Karpas-422 (cell line): ENCODE measurements at regions not wholly inside any gene's neighbourhood (a gene's known extent, or its start where the extent isn't known, plus 50 kb on each side); places are given as distances from the start of the nearest gene placed in this dataset.

Experiments
- DNase-seq: peaks from one replicate; pipeline ENCODE4 v3.0.0-alpha.2; 2015
- H2AFZ ChIP-seq: fragments of 200-600 bp; sonication (generic); 2 replicates; pipeline ENCODE4 v1.6.1; 2014; ENCODE audit warnings: antibody characterized with exemption, low read length, mixed read lengths
- H3K27ac ChIP-seq: fragments of 200-600 bp; sonication (generic); 2 replicates; pipeline ENCODE4 v1.5.1; 2014; ENCODE audit warnings: mild to moderate bottlenecking, low read length, moderate library complexity
- H3K27me3 ChIP-seq: fragments of 200-600 bp; sonication (generic); 2 replicates; pipeline ENCODE4 v1.6.1; 2014; ENCODE audit warnings: low read length, mixed read lengths
- H3K36me3 ChIP-seq: fragments of 200-600 bp; sonication (generic); 2 replicates; pipeline ENCODE4 v1.6.1; 2014; ENCODE audit warnings: low read length, mixed read lengths; ENCODE audit not compliant: insufficient read depth
- H3K4me1 ChIP-seq: fragments of 200-600 bp; sonication (generic); 2 replicates; pipeline ENCODE4 v1.6.1; 2014; ENCODE audit warnings: mild to moderate bottlenecking, low read length, mixed read lengths
- H3K4me2 ChIP-seq: fragments of 200-600 bp; sonication (generic); 2 replicates; pipeline ENCODE4 v1.6.1; 2014; ENCODE audit warnings: low read length, low read depth, mild to moderate bottlenecking; ENCODE audit not compliant: poor library complexity, severe bottlenecking
- H3K4me3 ChIP-seq: fragments of 200-600 bp; sonication (generic); 2 replicates; pipeline ENCODE4 v1.5.1; 2014; ENCODE audit warnings: mild to moderate bottlenecking, antibody characterized with exemption, low read length, mixed read lengths
- H3K79me2 ChIP-seq: fragments of 200-600 bp; sonication (generic); 2 replicates; pipeline ENCODE4 v1.6.1; 2014; ENCODE audit warnings: mild to moderate bottlenecking, low read length, mixed read lengths
- H3K9ac ChIP-seq: fragments of 200-600 bp; sonication (generic); 2 replicates; pipeline ENCODE4 v1.6.0; 2014; ENCODE audit warnings: low read length
- H3K9me2 ChIP-seq: fragments of 200-600 bp; sonication (generic), shearing (Covaris generic); replicated peaks from 2 replicates; pipeline ENCODE4 v1.6.0; 2014; ENCODE audit warnings: mild to moderate bottlenecking, low read length, moderate library complexity; ENCODE audit not compliant: insufficient read depth
- H3K9me3 ChIP-seq: fragments of 300-700, 200-600 bp; sonication (generic); 2 replicates; pipeline ENCODE4 v1.6.1; 2014; ENCODE audit warnings: low read length, mixed read lengths
- H4K20me1 ChIP-seq: fragments of 200-600 bp; sonication (generic); 2 replicates; pipeline ENCODE4 v1.6.1; 2014; ENCODE audit warnings: mild to moderate bottlenecking, antibody characterized with exemption, low read length, low read depth; ENCODE audit not compliant: insufficient read depth

- no peaks in the 10 kb centered on the region for H3K79me2 ChIP-seq
- H3K27ac ChIP-seq, result no peak overlapping the region
- H4K20me1 ChIP-seq, result no peaks in the 10 kb centered on the region
- H3K9me2 ChIP-seq, result no peaks in the 10 kb centered on the region
- no peak overlapping the region for H3K4me3 ChIP-seq
- no peaks in the 10 kb centered on the region for H3K36me3 ChIP-seq
- H3K4me2 ChIP-seq, result no peak overlapping the region
- H3K9me3 ChIP-seq, result no peaks in the 10 kb centered on the region
- no peak overlapping the region for H3K9ac ChIP-seq
- peaks cover 40% of the 10 kb centered on the region for H3K4me1 ChIP-seq
- H2AFZ ChIP-seq, result no peak overlapping the region
- DNase-seq, result peak; percentile 37
- no peaks in the 10 kb centered on the region for H3K27me3 ChIP-seq
These were observed 124.3 kb upstream of the GADD45A start for GRCh38 chr1:67560580-67561255.

DNA sequence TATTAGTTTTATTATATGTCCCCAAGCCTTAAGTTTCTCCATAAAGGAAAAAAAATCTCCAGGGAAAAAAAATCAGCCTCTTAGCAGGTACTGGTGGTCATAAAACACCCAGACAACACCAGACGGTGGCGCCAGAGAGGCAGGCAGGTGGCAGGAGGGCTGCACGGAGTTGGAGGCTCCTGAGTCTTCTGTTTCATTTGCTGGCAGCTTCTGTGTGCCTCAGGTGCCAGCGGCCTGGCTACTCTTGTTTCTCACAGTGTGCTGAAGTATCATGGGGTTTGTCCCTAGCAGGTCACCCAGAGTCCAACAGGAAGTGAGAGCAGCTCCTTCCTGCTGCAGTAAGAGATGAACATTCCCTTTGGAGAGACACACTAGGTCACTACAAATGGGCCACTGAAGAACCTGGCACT, 123.3 kb upstream of the GADD45A start:
- Histone ChIP-seq H4K20me1 (no peaks in the 10 kb centered on the region), H3K9me2 (no peaks in the 10 kb centered on the region), H3K4me3 (no peak overlapping the region), H2AFZ (no peak overlapping the region), H3K79me2 (no peaks in the 10 kb centered on the region), H3K9me3 (no peaks in the 10 kb centered on the region), H3K36me3 (no peaks in the 10 kb centered on the region), H3K9ac (no peak overlapping the region), H3K27ac (no peak overlapping the region), H3K4me1 (peaks cover 30% of the 10 kb centered on the region), H3K27me3 (no peaks in the 10 kb centered on the region), H3K4me2 (no peak overlapping the region)
- peak; percentile 87 for DNase-seq

- Histone ChIP-seq H3K4me1 (peaks cover 13% of the 10 kb centered on the region), H3K4me2 (no peak overlapping the region), H3K9me2 (no peaks in the 10 kb centered on the region), H3K36me3 (no peaks in the 10 kb centered on the region), H3K79me2 (no peaks in the 10 kb centered on the region), H3K27me3 (no peaks in the 10 kb centered on the region), H3K27ac (no peak overlapping the region), H2AFZ (no peak overlapping the region), H4K20me1 (no peaks in the 10 kb centered on the region), H3K4me3 (no peak overlapping the region), H3K9ac (no peak overlapping the region), H3K9me3 (no peaks in the 10 kb centered on the region)
- no peak for DNase-seq
These were observed 121.3 kb upstream of the GADD45A start for GRCh38 chr1:67563684-67564083.

- no peaks in the 10 kb centered on the region for H3K79me2 ChIP-seq
- H3K27ac ChIP-seq, result no peak overlapping the region
- H3K4me3 ChIP-seq, result no peak overlapping the region
- H3K9ac ChIP-seq, result no peak overlapping the region
- H3K9me2 ChIP-seq, result no peaks in the 10 kb centered on the region
- no peak overlapping the region for H3K4me2 ChIP-seq
- H4K20me1 ChIP-seq, result no peaks in the 10 kb centered on the region
- H3K27me3 ChIP-seq, result no peaks in the 10 kb centered on the region
- H2AFZ ChIP-seq, result no peak overlapping the region
- H3K9me3 ChIP-seq, result no peaks in the 10 kb centered on the region
- no peaks in the 10 kb centered on the region for H3K36me3 ChIP-seq
- peaks cover 13% of the 10 kb centered on the region for H3K4me1 ChIP-seq
- DNase-seq, result no peak
These were observed 120.8 kb upstream of the GADD45A start for GRCh38 chr1:67564193-67564592.

GRCh38 chr1:67566803-67567377, 118.1 kb upstream of the GADD45A start:
- no peaks in the 10 kb centered on the region for H3K27me3 ChIP-seq
- H3K27ac ChIP-seq, result no peak overlapping the region
- no peaks in the 10 kb centered on the region for H3K36me3 ChIP-seq
- no peaks in the 10 kb centered on the region for H4K20me1 ChIP-seq
- no peaks in the 10 kb centered on the region for H3K9me2 ChIP-seq
- H3K4me3 ChIP-seq, result no peak overlapping the region
- no peaks in the 10 kb centered on the region for H3K9me3 ChIP-seq
- H3K4me2 ChIP-seq, result no peak overlapping the region
- H3K79me2 ChIP-seq, result no peaks in the 10 kb centered on the region
- DNase-seq, result peak; percentile 28
- no peaks in the 10 kb centered on the region for H3K4me1 ChIP-seq
- H3K9ac ChIP-seq, result no peak overlapping the region
- H2AFZ ChIP-seq, result no peak overlapping the region

DNA sequence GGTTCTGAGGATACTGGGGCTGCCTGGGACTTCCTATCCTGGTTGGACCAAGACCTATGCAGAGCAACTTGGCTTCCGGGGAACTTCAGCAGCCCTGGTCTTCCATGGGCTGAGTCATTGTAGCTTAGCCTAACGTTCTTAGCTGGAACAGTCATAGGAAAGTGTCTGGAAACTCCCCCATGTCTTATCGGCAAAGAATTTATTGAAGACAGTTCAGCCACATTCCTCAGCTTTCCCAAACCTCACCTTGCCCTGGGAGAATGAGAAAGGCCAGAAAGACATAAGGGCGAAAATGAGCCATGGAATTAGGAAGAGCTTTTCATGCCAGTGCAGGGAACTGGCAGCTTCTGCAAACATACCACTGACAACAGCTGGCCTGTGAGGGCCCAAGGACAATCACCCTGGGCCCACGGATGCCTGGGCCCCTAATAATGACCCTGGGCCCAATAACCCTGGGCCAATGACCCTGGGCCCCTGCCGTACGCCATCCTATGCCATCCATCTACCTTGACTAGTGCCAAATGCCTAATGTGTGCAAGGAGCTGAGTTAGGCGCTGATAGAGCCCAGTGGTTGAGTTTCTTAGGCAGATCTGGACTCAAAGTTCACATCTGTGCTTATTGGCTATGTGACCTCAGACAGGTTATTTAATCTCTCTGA, 114.4 kb upstream of the GADD45A start:
- H3K9me2 ChIP-seq, result no peaks in the 10 kb centered on the region
- no peaks in the 10 kb centered on the region for H3K27me3 ChIP-seq
- H3K9ac ChIP-seq, result no peak overlapping the region
- DNase-seq, result no peak
- no peak overlapping the region for H3K27ac ChIP-seq
- no peak overlapping the region for H2AFZ ChIP-seq
- H3K9me3 ChIP-seq, result no peaks in the 10 kb centered on the region
- H3K4me2 ChIP-seq, result no peak overlapping the region
- H3K36me3 ChIP-seq, result no peaks in the 10 kb centered on the region
- H3K4me3 ChIP-seq, result no peak overlapping the region
- no peaks in the 10 kb centered on the region for H3K4me1 ChIP-seq
- no peaks in the 10 kb centered on the region for H4K20me1 ChIP-seq
- no peaks in the 10 kb centered on the region for H3K79me2 ChIP-seq

DNA sequence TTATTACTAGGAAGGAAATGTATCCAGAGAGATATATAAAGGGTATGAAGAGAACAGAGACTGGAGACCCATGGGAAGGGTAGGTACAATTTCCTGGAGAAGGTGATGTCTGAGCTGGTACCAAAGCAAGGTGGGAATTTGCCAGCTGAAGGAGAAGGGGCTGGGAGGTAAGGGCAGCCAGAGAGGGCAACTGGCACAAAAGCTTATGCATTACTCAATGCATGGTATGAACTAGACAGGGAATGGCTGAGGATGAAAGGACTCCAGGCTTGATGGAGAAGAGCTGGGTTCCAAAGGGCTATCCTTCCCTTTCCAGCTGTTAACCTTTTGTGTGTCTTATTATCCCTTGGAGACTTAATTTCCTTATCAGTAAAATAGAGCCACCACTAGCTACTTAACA, 113.6 kb upstream of the GADD45A start:
- Histone ChIP-seq H2AFZ (no peak overlapping the region), H3K4me3 (no peak overlapping the region), H3K9me3 (no peaks in the 10 kb centered on the region), H3K4me2 (no peak overlapping the region), H3K9ac (no peak overlapping the region), H3K36me3 (no peaks in the 10 kb centered on the region), H3K27me3 (no peaks in the 10 kb centered on the region), H3K9me2 (no peaks in the 10 kb centered on the region), H3K79me2 (no peaks in the 10 kb centered on the region), H3K27ac (no peak overlapping the region), H3K4me1 (no peaks in the 10 kb centered on the region), H4K20me1 (no peaks in the 10 kb centered on the region)
- no peak for DNase-seq

DNA sequence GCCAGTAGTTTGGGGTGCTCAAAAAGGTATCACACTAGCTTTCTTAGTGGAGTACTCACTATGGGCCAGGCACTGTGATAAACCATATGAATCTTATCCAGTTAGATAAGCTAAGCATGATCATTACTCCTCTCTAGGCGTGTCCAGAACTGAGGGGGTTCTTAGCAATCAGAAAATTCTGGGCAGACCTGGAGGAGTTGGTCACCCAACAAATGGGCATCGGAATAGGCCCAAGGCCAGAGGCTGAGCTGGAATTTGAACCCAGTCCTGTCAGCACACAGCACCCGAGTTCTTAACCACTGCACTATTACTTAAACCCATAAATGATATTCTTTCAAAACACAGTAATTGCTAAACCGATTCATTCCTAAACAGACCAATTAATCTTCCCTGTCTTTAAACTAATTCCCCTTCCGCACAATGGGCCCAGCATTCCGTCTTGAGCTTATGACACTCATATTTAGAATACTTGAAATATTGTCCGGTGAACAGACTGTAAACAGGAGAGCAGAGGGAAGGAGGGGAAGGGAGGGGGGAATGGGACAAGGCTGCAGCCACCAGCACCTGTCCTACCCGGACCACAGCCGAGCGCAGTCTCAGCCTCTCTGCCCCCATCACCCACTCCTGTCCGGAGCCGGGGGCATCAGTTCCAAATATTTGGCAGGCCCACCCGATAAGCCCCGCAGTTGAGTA, 113.0 kb upstream of the GADD45A start:
- no peak overlapping the region for H2AFZ ChIP-seq
- H3K4me2 ChIP-seq, result no peak overlapping the region
- no peaks in the 10 kb centered on the region for H3K9me3 ChIP-seq
- no peaks in the 10 kb centered on the region for H3K79me2 ChIP-seq
- H3K4me1 ChIP-seq, result no peaks in the 10 kb centered on the region
- no peak overlapping the region for H3K9ac ChIP-seq
- H3K27ac ChIP-seq, result no peak overlapping the region
- no peak overlapping the region for H3K4me3 ChIP-seq
- no peaks in the 10 kb centered on the region for H3K9me2 ChIP-seq
- no peaks in the 10 kb centered on the region for H3K27me3 ChIP-seq
- H4K20me1 ChIP-seq, result no peaks in the 10 kb centered on the region
- DNase-seq, result no peak
- H3K36me3 ChIP-seq, result no peaks in the 10 kb centered on the region
